KMS-11 (cell line): ENCODE measurements at regions not wholly inside any gene's neighbourhood (a gene's known extent, or its start where the extent isn't known, plus 50 kb on each side); places are given as distances from the start of the nearest gene placed in this dataset.

Source experiments
- H2AFZ ChIP-seq: fragments of 200-600 bp; sonication (generic); 2 replicates; pipeline ENCODE4 v1.6.1; 2016; ENCODE audit warnings: antibody characterized with exemption, mixed run types, low read depth
- H3K27ac ChIP-seq: fragments of 200-600 bp; sonication (generic); 2 replicates; pipeline ENCODE4 v1.6.1; 2016; ENCODE audit warnings: mild to moderate bottlenecking, mixed run types
- H3K27me3 ChIP-seq: fragments of 200-600 bp; sonication (generic); 2 replicates; pipeline ENCODE4 v1.6.1; 2017; ENCODE audit warnings: mild to moderate bottlenecking, low read depth, mixed run types, moderate library complexity; ENCODE audit not compliant: insufficient read depth
- H3K36me3 ChIP-seq: fragments of 200-600 bp; sonication (generic); 2 replicates; pipeline ENCODE4 v1.6.1; 2017; ENCODE audit warnings: mild to moderate bottlenecking, mixed run types; ENCODE audit not compliant: insufficient read depth
- H3K4me1 ChIP-seq: fragments of 200-600 bp; sonication (generic); 2 replicates; pipeline ENCODE4 v1.6.1; 2016; ENCODE audit warnings: mild to moderate bottlenecking, low read depth, mixed run types; ENCODE audit not compliant: poor library complexity, severe bottlenecking
- H3K4me2 ChIP-seq: fragments of 200-600 bp; sonication (generic); 2 replicates; pipeline ENCODE4 v1.7.0; 2016; ENCODE audit warnings: mild to moderate bottlenecking, mixed run types
- H3K4me3 ChIP-seq: fragments of 200-600 bp; sonication (generic); IDR thresholded peaks from 2 replicates; pipeline ENCODE4 v1.6.1; 2017; ENCODE audit warnings: low read depth, low read length, mixed read lengths; ENCODE audit not compliant: insufficient read depth
- H3K79me2 ChIP-seq: fragments of 200-600 bp; sonication (generic); 2 replicates; pipeline ENCODE4 v1.6.1; 2016; ENCODE audit warnings: low read depth, mixed run types; ENCODE audit not compliant: insufficient read depth
- H3K9ac ChIP-seq: fragments of 200-600 bp; sonication (generic); 2 replicates; pipeline ENCODE4 v1.6.1; 2016; ENCODE audit warnings: mild to moderate bottlenecking, mixed run types
- H4K20me1 ChIP-seq: fragments of 200-600 bp; sonication (generic); 2 replicates; pipeline ENCODE4 v1.6.1; 2016; ENCODE audit warnings: mild to moderate bottlenecking, mixed run types; ENCODE audit not compliant: insufficient read depth
- TF ChIP-seq, protein P1 (sequence below): fragments of 200-600 bp; sonication (generic); conservative IDR thresholded peaks from 2 replicates; pipeline ENCODE4 v1.6.1; 2017; ENCODE audit warnings: low read depth, mild to moderate bottlenecking, antibody characterized with exemption, low read length, moderate library complexity, mixed read lengths

- H2AFZ ChIP-seq: no peak overlapping the region
- no peaks in the 10 kb centered on the region for H3K79me2 ChIP-seq
- no peak overlapping the region for H3K4me3 ChIP-seq
- H3K4me1 ChIP-seq: no peaks in the 10 kb centered on the region
- H4K20me1 ChIP-seq: no peaks in the 10 kb centered on the region
- H3K4me2 ChIP-seq: no peak overlapping the region
- no peaks in the 10 kb centered on the region for H3K27me3 ChIP-seq
- TF ChIP-seq, protein P1, sequence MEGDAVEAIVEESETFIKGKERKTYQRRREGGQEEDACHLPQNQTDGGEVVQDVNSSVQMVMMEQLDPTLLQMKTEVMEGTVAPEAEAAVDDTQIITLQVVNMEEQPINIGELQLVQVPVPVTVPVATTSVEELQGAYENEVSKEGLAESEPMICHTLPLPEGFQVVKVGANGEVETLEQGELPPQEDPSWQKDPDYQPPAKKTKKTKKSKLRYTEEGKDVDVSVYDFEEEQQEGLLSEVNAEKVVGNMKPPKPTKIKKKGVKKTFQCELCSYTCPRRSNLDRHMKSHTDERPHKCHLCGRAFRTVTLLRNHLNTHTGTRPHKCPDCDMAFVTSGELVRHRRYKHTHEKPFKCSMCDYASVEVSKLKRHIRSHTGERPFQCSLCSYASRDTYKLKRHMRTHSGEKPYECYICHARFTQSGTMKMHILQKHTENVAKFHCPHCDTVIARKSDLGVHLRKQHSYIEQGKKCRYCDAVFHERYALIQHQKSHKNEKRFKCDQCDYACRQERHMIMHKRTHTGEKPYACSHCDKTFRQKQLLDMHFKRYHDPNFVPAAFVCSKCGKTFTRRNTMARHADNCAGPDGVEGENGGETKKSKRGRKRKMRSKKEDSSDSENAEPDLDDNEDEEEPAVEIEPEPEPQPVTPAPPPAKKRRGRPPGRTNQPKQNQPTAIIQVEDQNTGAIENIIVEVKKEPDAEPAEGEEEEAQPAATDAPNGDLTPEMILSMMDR: no peak
- H3K9ac ChIP-seq: no peak overlapping the region
- no peak overlapping the region for H3K27ac ChIP-seq
- H3K36me3 ChIP-seq: no peaks in the 10 kb centered on the region
Measured at GRCh38 chr4:138311771-138312535, 69.8 kb upstream of the SLC7A11 start.

DNA sequence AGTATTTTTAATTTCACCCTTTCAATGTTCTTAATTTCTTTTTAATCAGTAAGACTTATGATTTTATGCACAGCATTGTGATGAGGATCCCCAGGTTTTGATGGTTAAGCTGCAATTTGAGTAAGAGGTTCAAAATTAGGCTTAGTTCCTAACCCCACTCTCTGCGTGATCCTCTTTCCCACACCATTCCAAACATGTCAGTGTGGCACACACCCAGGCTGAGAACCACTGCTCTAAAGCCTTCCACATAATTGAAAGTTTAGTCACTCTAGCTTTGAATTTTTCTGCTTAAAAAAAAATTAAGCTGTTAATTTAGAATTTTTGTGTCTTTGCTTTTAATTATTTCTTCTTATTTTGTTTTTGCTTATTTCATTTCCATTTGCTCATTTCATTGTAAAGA, 68.8 kb upstream of the SLC7A11 start:
- H4K20me1 ChIP-seq: no peaks in the 10 kb centered on the region
- H3K27me3 ChIP-seq: no peaks in the 10 kb centered on the region
- H3K4me2 ChIP-seq: no peak overlapping the region
- TF ChIP-seq, protein P1: no peak
- H3K79me2 ChIP-seq: no peaks in the 10 kb centered on the region
- no peak overlapping the region; the same call in 1 of the 2 replicates for H3K9ac ChIP-seq
- H2AFZ ChIP-seq: no peak overlapping the region
- H3K4me3 ChIP-seq: no peak overlapping the region
- H3K4me1 ChIP-seq: no peaks in the 10 kb centered on the region
- no peak overlapping the region for H3K27ac ChIP-seq
- no peaks in the 10 kb centered on the region for H3K36me3 ChIP-seq

GRCh38 chr4:138310498-138310897, 68.3 kb upstream of the SLC7A11 start:
- Histone ChIP-seq H3K36me3 (no peaks in the 10 kb centered on the region), H3K4me2 (no peak overlapping the region), H3K4me3 (no peak overlapping the region), H4K20me1 (no peaks in the 10 kb centered on the region), H3K27ac (no peak overlapping the region), H3K9ac (no peak overlapping the region), H3K4me1 (no peaks in the 10 kb centered on the region), H3K79me2 (no peaks in the 10 kb centered on the region), H3K27me3 (no peaks in the 10 kb centered on the region), H2AFZ (no peak overlapping the region)
- TF ChIP-seq, protein P1: no peak

DNA sequence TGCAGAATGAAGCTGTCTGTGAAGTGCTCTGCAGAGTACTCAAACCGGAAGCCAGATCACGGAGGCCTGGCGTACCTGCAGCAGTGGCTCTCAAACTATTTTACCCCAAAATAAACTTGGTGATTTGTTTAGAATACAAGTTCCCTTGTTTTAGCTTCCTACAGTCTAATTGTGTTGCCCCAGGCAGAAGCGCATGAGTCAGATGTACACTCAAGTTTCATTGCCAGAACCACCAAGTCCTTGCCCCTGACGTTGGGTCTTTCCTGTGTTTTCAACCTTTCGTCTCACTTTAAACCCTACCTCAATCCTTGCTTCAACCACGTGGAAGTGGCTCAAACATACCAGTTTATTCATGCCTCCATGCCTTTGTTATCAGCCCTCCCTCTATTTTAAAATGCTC, 66.2 kb upstream of the SLC7A11 start:
- Histone ChIP-seq H3K79me2 (no peaks in the 10 kb centered on the region), H3K9ac (no peak overlapping the region), H3K27ac (no peak overlapping the region), H3K4me1 (no peaks in the 10 kb centered on the region), H2AFZ (no peak overlapping the region), H3K4me3 (no peak overlapping the region), H3K4me2 (no peak overlapping the region), H3K36me3 (no peaks in the 10 kb centered on the region), H3K27me3 (no peaks in the 10 kb centered on the region), H4K20me1 (no peaks in the 10 kb centered on the region)
- TF ChIP-seq, protein P1: no peak
